Gastrocnemius medialis (tissue), 4 donors: ENCODE measurements at regions not wholly inside any gene's neighbourhood (a gene's known extent, or its start where the extent isn't known, plus 50 kb on each side); places are given as distances from the start of the nearest gene placed in this dataset.

Experiments
- CTCF ChIP-seq, 5 experiments: fragments of 450-650 bp in 3 of 5; fragments of 200-600 bp in 2 of 5; sonication (generic) in 2 of 5; IDR thresholded peaks in 4 of 5; conservative IDR thresholded peaks in 1 of 5; 1 replicate in 4 of 5; 2 replicates in 1 of 5; pipeline ENCODE4 v1.5.1; 2016 to 2019; ENCODE audit warnings: antibody characterized with exemption in 5 of 5, mild to moderate bottlenecking in 3 of 5, moderate library complexity in 3 of 5
- POLR2A ChIP-seq, 2 donors: fragments of 450-650 bp; IDR thresholded peaks; one replicate each; pipeline ENCODE4 v1.6.1; 2017; ENCODE audit warnings: antibody characterized with exemption in 2 of 2, mild to moderate bottlenecking in 2 of 2, moderate library complexity in 2 of 2

- no peak for TF ChIP-seq CTCF (IDR thresholded peaks at IDR 0.05 in 4 of 5, conservative IDR thresholded peaks at IDR 0.05 in 1 of 5)
- TF ChIP-seq POLR2A (IDR thresholded peaks at IDR 0.05): no peak
Observed at GRCh38 chr11:101786421-101786820, 128.4 kb upstream of the CEP126 start.
